ENCODE measurements at regions not wholly inside any gene's neighbourhood (a gene's known extent, or its start where the extent isn't known, plus 50 kb on each side); places are given as distances from the start of the nearest gene placed in this dataset.

DNA sequence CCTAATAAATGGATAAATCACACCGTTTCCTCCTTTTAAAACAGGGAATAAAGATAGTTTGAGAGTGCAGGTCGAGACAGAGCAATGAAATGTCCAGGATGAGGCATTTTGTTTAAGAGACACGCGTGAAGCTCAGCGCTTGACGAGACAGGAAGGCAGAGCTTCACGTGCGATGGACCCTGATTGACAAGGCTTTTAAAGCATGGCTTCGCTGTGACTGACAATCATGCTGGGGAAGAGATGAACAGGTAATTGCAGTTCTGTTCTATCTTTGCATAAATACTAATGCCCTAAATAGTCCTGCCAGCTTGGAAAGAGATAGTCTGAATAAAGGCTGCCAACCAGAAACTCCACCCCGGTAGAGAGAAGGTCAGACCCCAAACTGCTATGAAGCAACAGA, 442.3 kb upstream of the PFKP start:
- POLR2A ChIA-PET: no interaction called here
- DNase-seq (ENCODE audit: extremely low spot score): no peak
- CTCF ChIA-PET: no interaction called here
- TF ChIP-seq ZNF384 (IDR thresholded peaks at IDR 0.05) (no peak), FOXK2 (IDR thresholded peaks at IDR 0.05) (no peak)
- TF ChIP-seq, protein P1, sequence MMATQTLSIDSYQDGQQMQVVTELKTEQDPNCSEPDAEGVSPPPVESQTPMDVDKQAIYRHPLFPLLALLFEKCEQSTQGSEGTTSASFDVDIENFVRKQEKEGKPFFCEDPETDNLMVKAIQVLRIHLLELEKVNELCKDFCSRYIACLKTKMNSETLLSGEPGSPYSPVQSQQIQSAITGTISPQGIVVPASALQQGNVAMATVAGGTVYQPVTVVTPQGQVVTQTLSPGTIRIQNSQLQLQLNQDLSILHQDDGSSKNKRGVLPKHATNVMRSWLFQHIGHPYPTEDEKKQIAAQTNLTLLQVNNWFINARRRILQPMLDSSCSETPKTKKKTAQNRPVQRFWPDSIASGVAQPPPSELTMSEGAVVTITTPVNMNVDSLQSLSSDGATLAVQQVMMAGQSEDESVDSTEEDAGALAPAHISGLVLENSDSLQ (IDR thresholded peaks at IDR 0.05): no peak

DNA sequence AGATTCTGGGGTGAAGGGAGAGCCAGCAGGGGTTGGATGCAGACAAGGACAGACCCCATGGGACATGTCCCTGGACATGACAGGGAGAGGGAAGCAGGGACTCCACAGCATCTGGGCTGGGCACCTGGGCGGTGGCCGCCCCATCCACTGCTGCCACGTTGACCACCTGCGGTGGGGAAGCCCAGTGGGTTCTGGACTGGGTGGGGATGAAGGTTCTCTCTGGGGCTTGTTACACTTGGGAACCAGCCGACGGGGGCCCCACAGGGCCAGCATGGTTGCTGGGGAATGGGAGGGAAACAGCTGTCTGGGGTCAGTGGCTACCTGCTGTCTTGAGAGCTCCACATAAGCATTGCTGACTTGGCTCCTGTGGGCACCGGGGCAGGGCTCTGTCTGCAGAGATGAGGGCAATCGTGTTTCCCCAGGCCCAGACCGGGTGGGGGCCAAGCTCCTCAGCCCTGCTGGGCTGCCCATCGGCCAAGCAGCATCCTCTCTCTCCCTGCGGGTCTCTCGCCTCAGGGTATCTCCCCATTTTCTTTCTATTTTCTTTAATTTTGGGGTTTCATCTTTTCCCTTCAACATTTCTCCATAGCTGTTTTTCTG, 443.6 kb upstream of the PFKP start:
- no peak for DNase-seq (ENCODE audit: extremely low spot score)
- no peak for TF ChIP-seq ZNF384 (IDR thresholded peaks at IDR 0.05)
- ChIA-PET CTCF (no interaction called here), POLR2A (no interaction called here)

DNA sequence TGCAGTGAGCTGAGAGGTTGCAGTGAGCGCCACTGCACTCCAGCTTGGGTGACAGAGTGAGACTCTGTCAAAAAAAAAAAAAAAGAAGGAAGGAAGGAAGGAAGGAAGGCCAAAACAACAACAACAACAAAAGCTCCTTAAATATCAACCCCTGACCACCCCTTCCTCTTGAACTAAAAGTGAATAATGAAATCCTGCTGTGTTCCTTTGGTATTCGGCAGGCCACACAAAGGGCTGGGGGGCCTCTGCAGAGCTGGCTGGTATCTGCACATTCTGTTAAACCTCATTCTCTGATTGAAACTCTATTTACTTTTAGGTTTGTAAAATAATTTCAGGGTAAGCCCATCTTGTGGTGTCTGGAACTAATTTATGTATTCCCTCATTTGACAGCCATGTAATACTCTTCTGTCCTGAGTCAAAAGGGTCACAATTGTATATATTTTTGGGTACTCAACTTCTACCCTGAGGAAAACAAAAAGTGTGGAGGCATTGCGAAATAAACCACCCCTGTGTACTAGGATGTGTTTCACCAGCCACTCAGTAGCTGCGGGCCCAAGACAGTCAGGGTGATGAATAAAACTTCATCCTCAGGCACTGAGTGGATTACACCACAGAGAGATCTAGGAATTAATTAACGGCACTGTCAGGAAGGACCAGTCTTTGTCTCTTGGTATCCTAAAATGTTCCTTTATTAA, 446.4 kb upstream of the PFKP start:
- no peak for DNase-seq (ENCODE audit: extremely low spot score)
- ChIA-PET POLR2A (no interaction called here), CTCF (interaction anchor here (1.1 kb wide), 1 partner anchor 265 kb away, joined by 3 read pairs; no protein-coding TSS in a partner anchor)
- no peak for TF ChIP-seq BHLHE40 (IDR thresholded peaks at IDR 0.05; ENCODE audit: borderline replicate concordance)
- no peak for TF ChIP-seq SP1 (IDR thresholded peaks at IDR 0.05)
- TF ChIP-seq, protein P1 (IDR thresholded peaks at IDR 0.05): no peak
- TF ChIP-seq FOXA1 (IDR thresholded peaks at IDR 0.05): no peak
- TF ChIP-seq ZNF384 (IDR thresholded peaks at IDR 0.05): no peak
- TF ChIP-seq L3MBTL2 (conservative IDR thresholded peaks at IDR 0.05): no peak
- TF ChIP-seq HDGF (IDR thresholded peaks at IDR 0.05; ENCODE audit: borderline replicate concordance): no peak
- no peak for TF ChIP-seq NFRKB (IDR thresholded peaks at IDR 0.05)
- TF ChIP-seq ARNT (IDR thresholded peaks at IDR 0.05): no peak
- no peak for TF ChIP-seq FOXK2 (IDR thresholded peaks at IDR 0.05)
- TF ChIP-seq ELF4 (IDR thresholded peaks at IDR 0.05): no peak
- TF ChIP-seq TARDBP (IDR thresholded peaks at IDR 0.05): no peak
- no peak for TF ChIP-seq SUZ12 (IDR thresholded peaks at IDR 0.05)
- TF ChIP-seq CTBP1 (IDR thresholded peaks at IDR 0.05; ENCODE audit: borderline replicate concordance): no peak
- TF ChIP-seq FOXM1 (IDR thresholded peaks at IDR 0.05; ENCODE audit: borderline replicate concordance): no peak
- no peak for TF ChIP-seq LEF1 (IDR thresholded peaks at IDR 0.05; ENCODE audit: borderline replicate concordance)

DNA sequence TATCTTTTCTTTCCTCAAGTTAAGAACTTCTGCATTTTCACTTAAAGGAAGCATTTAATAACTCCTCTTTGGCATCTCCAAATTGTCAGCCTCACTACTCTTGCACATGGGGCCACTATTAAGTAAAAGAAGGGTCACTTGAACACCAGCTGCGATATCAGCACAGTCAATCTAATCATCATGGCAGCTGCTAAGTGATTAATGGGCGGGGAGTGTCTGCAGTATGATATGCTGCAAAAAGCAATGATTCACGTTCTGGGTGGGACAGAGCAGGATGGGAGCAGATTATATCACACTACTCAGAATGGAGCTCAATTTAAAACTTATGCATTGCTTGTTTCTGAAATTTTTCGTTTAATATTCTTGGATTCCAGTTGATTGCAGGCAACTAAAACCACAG, 447.4 kb upstream of the PFKP start:
- CTCF ChIA-PET: interaction anchor here (0.7 to 1.1 kb wide), 4 partner anchors 22 to 459 kb away, joined by 3 to 4 read pairs (median 3); no protein-coding TSS in a partner anchor
- no peak for DNase-seq (ENCODE audit: extremely low spot score)
- POLR2A ChIA-PET: no interaction called here
- no peak for TF ChIP-seq L3MBTL2 (conservative IDR thresholded peaks at IDR 0.05)
- TF ChIP-seq, protein P1 (IDR thresholded peaks at IDR 0.05): 0 out of 2 replicates have a peak, but pooled peaks have one; percentile 17

DNA sequence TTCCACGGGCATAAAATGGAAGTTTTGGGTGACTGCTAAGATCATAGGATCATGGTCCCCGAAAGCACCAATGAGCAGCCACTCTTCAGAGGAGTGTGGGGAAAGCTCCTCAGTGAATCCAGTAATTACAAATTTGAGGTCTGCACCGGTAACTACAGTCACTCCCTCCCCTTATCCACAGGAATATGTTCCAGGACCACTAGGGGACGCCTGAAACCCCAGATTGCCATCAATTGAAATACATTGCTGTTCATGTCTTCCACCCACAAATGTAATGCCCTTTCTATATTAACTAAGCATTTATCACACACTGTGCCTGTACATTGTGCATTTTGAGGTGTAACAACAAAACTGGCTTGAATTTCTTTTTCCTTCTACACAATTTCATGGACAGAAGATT, 447.9 kb upstream of the PFKP start:
- POLR2A ChIA-PET: no interaction called here
- no peak for TF ChIP-seq CTBP1 (IDR thresholded peaks at IDR 0.05; ENCODE audit: borderline replicate concordance)
- no peak for TF ChIP-seq ZNF384 (IDR thresholded peaks at IDR 0.05)
- TF ChIP-seq, protein P1 (IDR thresholded peaks at IDR 0.05): no peak
- no peak for TF ChIP-seq NFRKB (IDR thresholded peaks at IDR 0.05)
- no peak for TF ChIP-seq HDGF (IDR thresholded peaks at IDR 0.05; ENCODE audit: borderline replicate concordance)
- no peak for TF ChIP-seq ELF4 (IDR thresholded peaks at IDR 0.05)
- no peak for TF ChIP-seq FOXK2 (IDR thresholded peaks at IDR 0.05)
- TF ChIP-seq L3MBTL2 (conservative IDR thresholded peaks at IDR 0.05): no peak
- TF ChIP-seq BHLHE40 (IDR thresholded peaks at IDR 0.05; ENCODE audit: borderline replicate concordance): no peak
- no peak for TF ChIP-seq FOXM1 (IDR thresholded peaks at IDR 0.05; ENCODE audit: borderline replicate concordance)
- TF ChIP-seq ARNT (IDR thresholded peaks at IDR 0.05): no peak
- CTCF ChIA-PET: interaction anchor here (0.7 kb wide), 3 partner anchors 10 to 458 kb away, joined by 3 to 4 read pairs (median 4); no protein-coding TSS in a partner anchor
- peak; percentile 40 for DNase-seq (ENCODE audit: extremely low spot score)

DNA sequence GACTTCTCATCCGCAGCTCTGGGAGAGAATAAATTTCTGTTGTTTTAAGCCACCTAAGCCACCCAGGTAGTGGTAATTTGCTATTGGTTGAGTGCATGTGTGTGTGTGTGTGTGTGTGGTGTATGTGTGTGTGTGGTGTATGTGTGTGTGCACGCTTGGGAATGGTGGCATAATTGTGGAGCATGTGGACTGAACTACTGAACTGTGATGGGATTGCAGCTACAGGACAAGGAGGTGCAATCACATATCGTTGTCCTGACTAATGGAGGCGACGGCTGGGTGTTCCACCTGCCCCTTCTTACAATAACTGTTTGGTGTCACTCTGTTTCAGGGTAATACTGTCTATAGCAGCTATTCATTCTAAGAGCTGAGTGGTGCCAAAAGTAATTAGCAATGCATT, 448.7 kb upstream of the PFKP start:
- DNase-seq (ENCODE audit: extremely low spot score): no peak
- TF ChIP-seq FOXA1 (IDR thresholded peaks at IDR 0.05) (no peak), TARDBP (IDR thresholded peaks at IDR 0.05) (no peak), FOXM1 (IDR thresholded peaks at IDR 0.05; ENCODE audit: borderline replicate concordance) (no peak), ARNT (IDR thresholded peaks at IDR 0.05) (no peak), BHLHE40 (IDR thresholded peaks at IDR 0.05; ENCODE audit: borderline replicate concordance) (no peak), FOXK2 (IDR thresholded peaks at IDR 0.05) (no peak), SUZ12 (IDR thresholded peaks at IDR 0.05) (no peak), SP1 (IDR thresholded peaks at IDR 0.05) (no peak)
- TF ChIP-seq, protein P1 (IDR thresholded peaks at IDR 0.05): no peak
- CTCF ChIA-PET: interaction anchor here (0.7 kb wide), 2 partner anchors 11 to 15 kb away, joined by 3 to 4 read pairs; no protein-coding TSS in a partner anchor

More for the DNA sequence above, 448.7 kb upstream of the PFKP start:
- POLR2A ChIA-PET: no interaction called here
